Hepatocyte (in vitro differentiated cells): ENCODE measurements at regions not wholly inside any gene's neighbourhood (a gene's known extent, or its start where the extent isn't known, plus 50 kb on each side); places are given as distances from the start of the nearest gene placed in this dataset.

Experiments
- DNase-seq: peaks from one replicate; pipeline ENCODE4 v3.0.0-alpha.2; 2016; ENCODE audit warnings: low spot score
- H2AFZ ChIP-seq: fragments of 200-600 bp; sonication (generic); 2 replicates; pipeline ENCODE4 v1.6.0; 2016; ENCODE audit warnings: antibody characterized with exemption, mild to moderate bottlenecking
- H3K27ac ChIP-seq: fragments of 200-600 bp; sonication (generic); 2 replicates; pipeline ENCODE4 v1.5.1; 2016; ENCODE audit warnings: mild to moderate bottlenecking
- H3K27me3 ChIP-seq: fragments of 200-600 bp; sonication (generic); 2 replicates; pipeline ENCODE4 v1.6.1; 2016
- H3K36me3 ChIP-seq: fragments of 200-600 bp; sonication (generic); replicated peaks from 2 replicates; pipeline ENCODE4 v1.5.1; 2016; ENCODE audit warnings: low read depth; ENCODE audit not compliant: insufficient read depth
- H3K4me1 ChIP-seq: fragments of 200-600 bp; sonication (generic); 2 replicates; pipeline ENCODE4 v1.5.1; 2016; ENCODE audit warnings: mild to moderate bottlenecking, moderate library complexity; ENCODE audit not compliant: insufficient read depth
- H3K4me2 ChIP-seq: fragments of 200-600 bp; sonication (generic); 2 replicates; pipeline ENCODE4 v1.6.0; 2016
- H3K4me3 ChIP-seq: fragments of 200-600 bp; sonication (generic); 2 replicates; pipeline ENCODE4 v1.5.1; 2016; ENCODE audit warnings: mild to moderate bottlenecking
- H3K79me2 ChIP-seq: fragments of 200-600 bp; sonication (generic); 2 replicates; pipeline ENCODE4 v1.6.0; 2017; ENCODE audit warnings: mild to moderate bottlenecking
- H3K9me2 ChIP-seq: fragments of 200-600 bp; sonication (generic); replicated peaks from 2 replicates; pipeline ENCODE4 v1.6.0; 2017; ENCODE audit warnings: mild to moderate bottlenecking; ENCODE audit not compliant: insufficient read depth
- H3K9me3 ChIP-seq: fragments of 200-600 bp; sonication (generic); 2 replicates; pipeline ENCODE4 v1.5.1; 2016; ENCODE audit warnings: low read depth, mild to moderate bottlenecking
- H4K20me1 ChIP-seq: fragments of 200-600 bp; sonication (generic); 2 replicates; pipeline ENCODE4 v1.6.0; 2016; ENCODE audit warnings: mild to moderate bottlenecking; ENCODE audit not compliant: insufficient read depth, poor library complexity, severe bottlenecking
- CTCF ChIP-seq: fragments of 200-600 bp; sonication (generic); IDR thresholded peaks from 2 replicates; pipeline ENCODE4 v1.5.1; 2016; ENCODE audit warnings: antibody characterized with exemption, mild to moderate bottlenecking; ENCODE audit not compliant: poor library complexity
- EZH2 ChIP-seq: fragments of 200-600 bp; sonication (generic); IDR thresholded peaks from 2 replicates; pipeline ENCODE4 v1.6.1; 2016; ENCODE audit warnings: antibody characterized with exemption, mild to moderate bottlenecking, borderline replicate concordance
- EZH2phosphoT487 ChIP-seq: fragments of 200-600 bp; sonication (generic); IDR thresholded peaks from one replicate; pipeline ENCODE4 v1.6.1; 2018; ENCODE audit warnings: antibody characterized with exemption, mild to moderate bottlenecking, low read depth, moderate library complexity; ENCODE audit not compliant: unreplicated experiment, severe bottlenecking
- WGBS: methylation state at CpG from one replicate; pipeline ENCODE4 v1.1.6; 2016; ENCODE audit warnings: low lambda C conversion rate; ENCODE audit errors: missing lambda C conversion rate; 5-methylcytosine and 5-hydroxymethylcytosine counted together

GRCh38 chrX:39667736-39668482 is 429.8 kb downstream of the BCOR start:
- 71% methylated on average over 9 of the region's 9 CpGs for WGBS
- H3K27ac ChIP-seq, result no peak overlapping the region

GRCh38 chrX:39669668-39670067 is 428.1 kb downstream of the BCOR start:
- Histone ChIP-seq H3K27me3 (no peaks in the 10 kb centered on the region), H2AFZ (no peak overlapping the region), H3K4me1 (no peaks in the 10 kb centered on the region), H3K79me2 (no peaks in the 10 kb centered on the region), H3K9me2 (no peaks in the 10 kb centered on the region), H3K27ac (no peak overlapping the region), H3K4me3 (no peak overlapping the region), H3K36me3 (no peaks in the 10 kb centered on the region), H3K9me3 (no peaks in the 10 kb centered on the region), H4K20me1 (no peaks in the 10 kb centered on the region), H3K4me2 (no peak overlapping the region)
- WGBS, result 89% methylated on average over 7 of the region's 7 CpGs
- TF ChIP-seq EZH2phosphoT487 (no peak), CTCF (no peak), EZH2 (no peak)
- no peak for DNase-seq

More at GRCh38 chrX:39667736-39668482, 429.8 kb downstream of the BCOR start:
- no peaks in the 10 kb centered on the region for H4K20me1 ChIP-seq
- no peaks in the 10 kb centered on the region for H3K79me2 ChIP-seq
- H3K9me2 ChIP-seq, result no peaks in the 10 kb centered on the region
- no peak for DNase-seq
- H3K4me1 ChIP-seq, result no peaks in the 10 kb centered on the region
- no peaks in the 10 kb centered on the region for H3K36me3 ChIP-seq
- no peaks in the 10 kb centered on the region for H3K27me3 ChIP-seq
- no peak overlapping the region for H3K4me2 ChIP-seq
- no peak overlapping the region for H3K4me3 ChIP-seq
- TF ChIP-seq EZH2phosphoT487, result no peak
- no peak for TF ChIP-seq CTCF
- no peak for TF ChIP-seq EZH2
- no peak overlapping the region for H2AFZ ChIP-seq
- H3K9me3 ChIP-seq, result no peaks in the 10 kb centered on the region

- H3K79me2 ChIP-seq, result no peaks in the 10 kb centered on the region
- no peak overlapping the region for H3K4me2 ChIP-seq
- no peak for DNase-seq
- no peak overlapping the region for H3K4me3 ChIP-seq
- TF ChIP-seq CTCF, result no peak
- no peak for TF ChIP-seq EZH2
- TF ChIP-seq EZH2phosphoT487, result no peak
- H3K27me3 ChIP-seq, result no peaks in the 10 kb centered on the region
- H3K4me1 ChIP-seq, result no peaks in the 10 kb centered on the region
- no peaks in the 10 kb centered on the region for H3K9me3 ChIP-seq
- no peak overlapping the region for H2AFZ ChIP-seq
- no peaks in the 10 kb centered on the region for H3K9me2 ChIP-seq
- H4K20me1 ChIP-seq, result no peaks in the 10 kb centered on the region
- H3K36me3 ChIP-seq, result no peaks in the 10 kb centered on the region
- H3K27ac ChIP-seq, result no peak overlapping the region
- 70% methylated on average over 5 of the region's 5 CpGs for WGBS
Measured at GRCh38 chrX:39670281-39670680, 427.5 kb downstream of the BCOR start.
